Stimulated activated CD8-positive, alpha-beta memory T cell treated with anti-CD3 and anti-CD28 coated beads, Interleukin-7, amount 100 ng/mL, for 4 hours (primary cell): ENCODE measurements at regions not wholly inside any gene's neighbourhood (a gene's known extent, or its start where the extent isn't known, plus 50 kb on each side); places are given as distances from the start of the nearest gene placed in this dataset.
"Not testable (repeated sequence)": the region's sequence is repeated elsewhere in the genome, so short reads cannot be mapped to it uniquely, and the experiment has no call there.

Source experiments
- DNase-seq, 2 donors: peaks; one replicate each; pipeline ENCODE4 v3.0.0-alpha.2; 2020; ENCODE audit warnings: low read depth in 2 of 2

DNA sequence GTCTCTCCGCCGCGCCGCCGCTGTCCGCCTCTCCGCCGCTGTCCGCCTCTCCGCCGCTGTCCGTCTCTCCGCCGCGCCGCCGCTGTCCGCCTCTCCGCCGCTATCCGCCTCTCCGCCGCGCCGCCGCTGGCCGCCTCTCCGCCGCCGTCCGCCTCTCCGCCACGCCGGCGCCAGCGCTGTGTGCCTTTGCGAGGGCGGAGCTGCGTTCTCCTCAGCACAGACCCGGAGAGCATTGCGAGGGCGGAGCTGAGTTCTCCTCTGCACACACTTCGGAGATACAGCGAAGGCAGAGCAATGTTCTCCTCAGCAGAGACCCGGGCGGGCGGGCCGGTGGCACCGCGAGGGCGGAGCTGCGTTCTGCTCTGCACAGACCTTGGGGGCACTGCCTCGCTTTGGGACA lies 327.4 kb upstream of the PLGLB1 start:
- not testable (repeated sequence) for DNase-seq

DNA sequence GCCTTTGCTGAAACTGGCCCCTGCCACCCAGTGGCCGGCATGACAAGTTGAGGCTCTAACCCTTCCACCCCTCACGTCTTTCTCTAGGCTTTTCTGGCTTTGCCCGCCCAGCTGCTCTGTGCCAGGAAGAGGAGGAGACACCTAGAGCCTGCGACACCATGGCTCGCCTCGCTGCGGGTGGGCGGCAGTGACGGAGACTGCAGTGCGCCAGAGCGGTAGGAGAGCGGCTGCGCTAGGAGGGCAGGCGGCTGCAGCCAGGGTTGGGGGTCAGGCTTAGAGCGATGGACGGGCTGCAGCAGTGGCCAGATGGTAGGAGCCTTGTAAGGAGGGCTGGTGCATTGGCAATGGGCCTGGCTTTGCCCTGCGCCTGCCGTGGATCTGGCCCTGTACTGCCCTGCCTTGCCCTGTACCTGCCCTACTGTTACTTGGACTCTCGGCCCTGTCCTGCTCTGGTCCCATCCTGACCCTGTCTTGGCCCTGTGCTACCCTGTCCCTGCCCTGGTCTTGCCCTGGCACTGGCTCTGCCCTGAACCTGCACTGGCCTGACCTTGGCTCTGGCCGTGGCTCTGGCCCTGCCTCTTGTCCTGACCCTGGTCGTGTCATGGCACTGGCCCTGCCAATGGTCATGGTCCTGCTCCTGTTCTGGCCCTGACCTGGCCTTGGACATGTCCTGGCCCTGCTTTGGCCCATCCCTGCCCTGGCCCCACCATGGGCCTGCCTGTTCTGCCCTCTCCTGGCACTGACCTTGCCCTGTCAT lies 330.7 kb upstream of the PLGLB1 start:
- not testable (repeated sequence) for DNase-seq

DNA sequence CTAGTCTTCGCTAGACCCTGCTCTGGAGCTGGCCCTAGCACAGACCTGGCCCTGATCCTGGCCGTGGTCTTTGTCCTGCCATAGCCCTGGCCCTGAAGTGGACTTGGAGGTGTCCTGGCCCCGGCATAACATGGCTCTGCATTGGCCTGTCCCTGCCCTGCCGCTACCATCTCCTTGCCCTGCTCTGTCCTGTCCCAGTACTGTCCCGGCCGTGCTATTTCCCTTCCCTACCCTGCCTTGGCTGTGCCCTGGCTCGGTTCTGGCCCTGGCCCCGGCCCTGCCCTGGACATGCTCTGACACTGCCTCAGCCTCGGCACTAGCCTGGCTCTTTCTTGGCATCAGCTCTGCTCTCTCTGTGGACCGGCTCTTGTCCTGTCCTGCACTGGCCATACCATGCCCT lies 331.8 kb upstream of the PLGLB1 start:
- not testable (repeated sequence) for DNase-seq

DNA sequence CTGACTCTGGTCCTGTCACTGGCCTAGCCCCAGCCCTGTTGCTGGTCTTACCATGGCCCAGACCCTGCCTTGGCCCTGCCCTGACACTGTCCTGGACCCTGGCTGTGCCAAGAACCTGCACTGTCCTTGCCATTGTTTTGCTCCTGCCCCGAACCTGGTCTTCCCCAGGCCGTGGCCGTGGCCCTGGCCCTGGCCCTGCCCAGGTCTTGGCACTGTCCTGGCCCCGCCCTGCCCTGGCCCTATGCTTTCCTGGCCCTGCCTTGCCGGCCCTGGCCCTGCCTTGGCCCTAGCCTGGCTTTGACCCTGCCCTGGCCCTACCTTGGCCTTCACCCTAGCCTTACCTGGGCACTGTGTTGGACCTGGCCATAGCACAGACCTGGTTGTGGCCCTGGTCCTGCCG lies 332.5 kb upstream of the PLGLB1 start:
- not testable (repeated sequence) for DNase-seq

DNA sequence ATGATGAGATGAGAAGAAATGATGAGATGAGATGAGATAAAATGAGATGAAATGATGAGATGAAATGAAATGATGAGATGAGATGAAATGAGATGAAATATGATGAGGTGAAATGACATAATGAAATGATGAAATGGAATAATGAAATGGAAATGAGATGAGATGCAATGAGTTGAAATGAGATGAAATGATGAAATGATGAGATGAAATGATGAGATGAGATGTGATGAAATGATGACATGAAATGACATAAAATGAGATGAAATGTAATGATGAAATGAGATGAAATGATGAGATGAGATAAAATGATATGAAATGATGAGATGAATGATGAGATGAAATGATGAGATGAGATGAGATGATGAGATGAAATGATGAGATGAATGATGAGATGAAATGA lies 338.6 kb upstream of the PLGLB1 start:
- DNase-seq: not testable (repeated sequence)

DNA sequence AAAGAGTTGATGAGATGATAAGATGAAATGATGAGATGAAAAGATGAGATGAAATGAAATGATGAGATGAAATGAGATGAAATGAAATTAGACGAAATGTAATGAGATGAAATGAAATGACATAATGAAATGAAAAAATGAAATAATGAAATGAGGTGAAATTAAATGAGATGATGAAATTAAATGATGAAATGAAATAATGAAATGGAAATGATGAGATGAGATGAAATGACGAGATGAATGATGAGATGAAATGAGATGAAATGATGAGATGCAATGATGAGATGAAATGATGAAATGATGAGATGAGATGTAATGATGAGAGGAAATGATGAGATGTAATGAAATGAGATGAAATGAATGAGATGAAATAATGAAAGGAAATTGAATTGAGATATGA lies 339.3 kb upstream of the PLGLB1 start:
- not testable (repeated sequence) for DNase-seq

DNA sequence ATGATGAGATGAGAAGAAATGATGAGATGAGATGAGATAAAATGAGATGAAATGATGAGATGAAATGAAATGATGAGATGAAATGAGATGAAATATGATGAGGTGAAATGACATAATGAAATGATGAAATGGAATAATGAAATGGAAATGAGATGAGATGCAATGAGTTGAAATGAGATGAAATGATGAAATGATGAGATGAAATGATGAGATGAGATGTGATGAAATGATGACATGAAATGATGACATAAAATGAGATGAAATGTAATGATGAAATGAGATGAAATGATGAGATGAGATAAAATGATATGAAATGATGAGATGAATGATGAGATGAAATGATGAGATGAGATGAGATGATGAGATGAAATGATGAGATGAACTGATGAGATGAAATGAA lies 340.2 kb upstream of the PLGLB1 start:
- not testable (repeated sequence) for DNase-seq

DNA sequence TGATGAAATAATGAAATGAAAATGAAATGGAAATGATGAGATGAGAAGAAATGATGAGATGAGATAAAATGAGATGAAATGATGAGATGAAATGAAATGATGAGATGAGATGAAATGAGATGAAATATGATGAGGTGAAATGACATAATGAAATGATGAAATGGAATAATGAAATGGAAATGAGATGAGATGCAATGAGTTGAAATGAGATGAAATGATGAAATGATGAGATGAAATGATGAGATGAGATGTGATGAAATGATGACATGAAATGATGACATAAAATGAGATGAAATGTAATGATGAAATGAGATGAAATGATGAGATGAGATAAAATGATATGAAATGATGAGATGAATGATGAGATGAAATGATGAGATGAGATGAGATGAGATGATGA lies 342.7 kb upstream of the PLGLB1 start:
- DNase-seq: not testable (repeated sequence)

DNA sequence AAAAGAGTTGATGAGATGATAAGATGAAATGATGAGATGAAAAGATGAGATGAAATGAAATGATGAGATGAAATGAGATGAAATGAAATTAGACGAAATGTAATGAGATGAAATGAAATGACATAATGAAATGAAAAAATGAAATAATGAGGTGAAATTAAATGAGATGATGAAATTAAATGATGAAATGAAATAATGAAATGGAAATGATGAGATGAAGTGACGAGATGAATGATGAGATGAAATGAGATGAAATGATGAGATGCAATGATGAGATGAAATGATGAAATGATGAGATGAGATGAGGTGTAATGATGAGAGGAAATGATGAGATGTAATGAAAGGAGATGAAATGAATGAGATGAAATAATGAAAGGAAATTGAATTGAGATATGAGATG lies 343.4 kb upstream of the PLGLB1 start:
- not testable (repeated sequence) for DNase-seq

DNA sequence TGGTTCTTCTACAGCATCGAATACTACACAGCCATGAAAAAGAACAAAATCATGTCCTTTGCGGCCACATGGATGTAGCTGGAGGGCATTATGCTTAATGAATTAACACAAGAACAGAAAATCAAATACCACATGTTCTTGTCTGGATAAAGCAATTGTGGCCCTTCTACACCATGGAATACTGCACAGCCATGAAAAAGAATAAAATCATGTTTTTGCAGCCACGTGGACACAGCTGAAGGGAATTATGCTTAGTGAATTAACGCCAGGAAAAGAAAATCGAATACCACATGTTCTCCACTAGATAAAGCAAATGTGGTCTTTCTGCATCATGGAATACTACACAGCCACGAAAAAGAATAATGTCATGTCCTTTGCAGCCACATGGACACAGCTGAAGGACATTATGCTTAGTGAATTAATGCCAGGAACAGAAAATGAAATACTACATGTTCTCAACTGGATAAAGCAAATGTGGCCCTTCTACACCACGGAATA lies 361.8 kb upstream of the PLGLB2 start:
- not testable (repeated sequence) for DNase-seq

DNA sequence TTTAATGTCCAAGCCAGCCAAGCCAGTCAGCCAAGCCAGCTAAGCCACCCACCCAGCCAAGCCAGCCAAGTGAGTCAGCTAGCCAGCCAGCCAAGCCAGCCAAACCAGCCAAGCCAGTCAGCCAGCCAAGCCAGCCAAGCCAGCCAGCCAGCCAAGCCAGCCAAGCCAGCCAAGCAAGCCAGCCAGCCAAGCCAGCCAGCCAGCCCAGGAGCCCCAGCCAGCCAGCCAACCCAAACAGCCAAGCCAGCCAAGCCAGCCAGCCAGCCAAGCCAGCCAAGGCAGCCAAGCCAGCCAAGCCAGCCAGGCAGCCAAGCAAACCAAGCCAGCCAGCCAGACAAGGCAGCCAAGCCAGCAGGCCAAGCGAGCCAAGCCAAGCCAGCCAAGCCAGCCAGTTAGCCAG lies 352.1 kb upstream of the PLGLB2 start:
- not testable (repeated sequence) for DNase-seq

DNA sequence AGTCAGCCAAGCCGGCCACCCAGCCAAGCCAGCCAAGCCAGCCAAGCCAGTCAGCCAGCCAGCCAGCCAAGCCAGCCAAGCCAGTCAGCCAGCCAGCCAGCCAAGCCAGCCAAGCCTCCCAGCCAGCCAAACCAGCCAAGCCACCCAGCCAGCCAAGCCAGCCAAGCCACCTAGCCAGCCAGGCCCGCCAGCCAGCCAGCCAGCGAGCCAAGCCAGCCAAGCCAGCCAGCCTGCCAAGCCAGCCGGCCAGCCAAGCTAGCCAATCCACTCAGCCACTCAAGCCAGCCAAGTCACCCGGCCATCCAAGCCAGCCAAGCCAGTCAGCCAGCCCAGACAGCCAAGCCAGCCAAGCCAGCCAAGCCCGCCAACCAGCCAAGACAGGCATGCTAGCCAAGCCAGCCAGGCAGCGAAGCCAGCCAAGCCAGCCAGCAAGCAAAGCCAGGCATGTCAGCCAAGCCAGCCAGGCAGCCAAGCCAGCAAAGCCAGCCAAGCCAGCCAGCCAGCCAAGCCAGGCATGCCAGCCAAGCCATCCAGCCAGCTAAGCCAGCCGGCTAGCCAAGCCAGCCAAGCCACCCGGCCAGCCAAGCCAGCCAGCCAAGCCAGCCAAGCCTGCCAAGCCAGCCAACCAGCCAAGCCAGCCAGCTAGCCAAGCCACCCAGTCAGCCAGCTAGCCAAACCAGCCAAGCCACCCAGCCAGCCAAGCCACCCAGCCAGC lies 351.2 kb upstream of the PLGLB2 start:
- DNase-seq: not testable (repeated sequence)

DNA sequence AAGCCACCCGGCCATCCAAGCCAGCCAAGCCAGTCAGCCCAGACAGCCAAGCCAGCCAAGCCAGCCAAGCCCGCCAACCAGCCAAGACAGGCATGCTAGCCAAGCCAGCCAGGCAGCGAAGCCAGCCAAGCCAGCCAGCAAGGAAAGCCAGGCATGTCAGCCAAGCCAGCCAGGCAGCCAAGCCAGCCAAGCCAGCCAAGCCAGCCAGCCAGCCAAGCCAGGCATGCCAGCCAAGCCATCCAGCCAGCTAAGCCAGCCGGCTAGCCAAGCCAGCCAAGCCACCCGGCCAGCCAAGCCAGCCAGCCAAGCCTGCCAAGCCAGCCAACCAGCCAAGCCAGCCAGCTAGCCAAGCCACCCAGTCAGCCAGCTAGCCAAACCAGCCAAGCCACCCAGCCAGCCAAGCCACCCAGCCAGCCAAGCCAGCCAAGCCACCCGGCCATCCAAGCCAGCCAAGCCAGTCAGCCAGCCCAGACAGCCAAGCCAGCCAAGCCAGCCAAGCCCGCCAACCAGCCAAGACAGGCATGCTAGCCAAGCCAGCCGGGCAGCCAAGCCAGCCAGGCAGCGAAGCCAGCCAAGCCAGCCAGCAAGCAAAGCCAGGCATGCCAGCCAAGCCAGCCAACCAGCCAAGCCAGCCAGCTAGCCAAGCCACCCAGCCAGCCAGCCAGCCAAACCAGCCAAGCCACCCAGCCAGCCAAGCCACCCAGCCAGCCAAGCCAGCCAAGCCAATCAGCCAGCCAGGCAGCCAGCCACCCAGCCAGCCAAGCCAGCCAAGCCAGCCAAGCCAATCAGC lies 350.4 kb upstream of the PLGLB2 start:
- DNase-seq: not testable (repeated sequence)

DNA sequence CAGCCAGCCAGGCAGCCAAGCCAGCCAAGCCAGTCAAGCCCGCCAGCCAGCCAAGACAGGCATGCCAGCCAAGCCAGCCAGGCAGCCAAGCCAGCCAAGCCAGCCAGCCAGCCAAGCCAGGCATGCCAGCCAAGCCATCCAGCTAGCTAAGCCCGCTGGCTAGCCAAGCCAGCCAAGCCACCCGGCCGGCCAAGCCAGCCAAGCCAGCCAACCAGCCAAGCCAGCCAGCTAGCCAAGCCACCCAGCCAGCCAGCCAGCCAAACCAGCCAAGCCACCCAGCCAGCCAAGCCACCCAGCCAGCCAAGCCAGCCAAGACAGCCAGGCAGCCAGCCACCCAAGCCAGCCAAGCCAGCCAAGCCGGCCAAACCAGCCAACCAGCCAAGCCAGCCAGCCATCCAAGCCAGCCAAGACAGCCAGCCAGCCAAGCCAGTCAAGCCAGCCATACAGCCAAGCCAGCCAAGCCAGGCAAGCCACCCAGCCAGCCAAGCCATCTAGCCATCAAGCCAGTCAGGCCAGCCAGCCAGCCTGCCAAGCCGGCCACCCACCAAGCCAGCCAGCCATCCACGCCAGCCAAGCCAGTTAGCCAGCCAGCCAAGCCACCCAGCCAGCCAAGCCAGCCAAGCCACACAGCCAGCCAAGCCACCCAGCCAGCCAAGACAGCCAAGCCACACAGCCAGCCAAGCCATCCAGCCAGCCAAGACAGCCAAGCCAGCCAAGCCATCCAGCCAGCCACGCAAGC lies 349.2 kb upstream of the PLGLB2 start:
- DNase-seq: not testable (repeated sequence)

DNA sequence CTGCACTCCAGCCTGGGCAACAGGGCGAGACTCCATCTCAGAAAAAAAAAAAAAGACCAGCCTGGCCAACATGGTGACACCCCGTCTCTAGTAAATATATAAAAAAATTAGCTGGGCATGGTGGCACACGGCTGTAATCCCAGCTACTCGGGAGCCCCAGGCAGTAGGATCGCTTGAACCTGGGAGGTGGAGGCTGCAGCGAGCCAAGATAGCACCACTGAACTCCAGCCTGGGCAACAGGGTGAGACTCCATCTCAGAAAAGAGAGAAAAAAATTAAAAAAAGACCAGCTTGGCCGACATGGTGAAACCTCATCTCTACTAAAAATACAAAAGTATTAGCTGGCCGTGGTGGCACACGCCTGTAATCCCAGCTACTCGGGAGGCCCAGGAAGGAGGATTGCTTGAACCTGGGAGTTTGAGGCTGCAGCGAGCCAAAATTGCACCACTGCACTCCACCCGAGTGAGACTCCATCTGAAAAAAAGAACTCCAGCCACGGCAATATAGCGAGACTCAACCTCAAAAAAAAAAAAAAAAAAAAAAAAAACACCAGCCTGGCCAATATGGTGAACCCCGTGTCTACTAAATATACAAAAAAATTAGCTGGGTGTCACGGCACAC lies 346.1 kb upstream of the PLGLB2 start:
- no peak for DNase-seq

DNA sequence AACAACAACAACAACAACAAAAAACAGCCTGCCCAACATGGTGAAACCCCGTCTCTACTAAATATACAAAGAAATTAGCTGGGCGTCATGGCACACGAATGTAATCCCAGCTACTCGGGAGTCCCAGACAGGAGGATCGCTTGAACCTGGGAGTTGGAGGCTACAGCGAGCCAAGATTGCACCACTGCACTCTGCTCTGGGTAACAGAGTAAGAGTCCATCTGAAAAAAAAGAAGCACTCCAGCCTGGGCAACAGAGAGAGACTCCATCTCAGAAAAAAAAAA lies 344.1 kb upstream of the PLGLB2 start:
- no peak for DNase-seq

DNA sequence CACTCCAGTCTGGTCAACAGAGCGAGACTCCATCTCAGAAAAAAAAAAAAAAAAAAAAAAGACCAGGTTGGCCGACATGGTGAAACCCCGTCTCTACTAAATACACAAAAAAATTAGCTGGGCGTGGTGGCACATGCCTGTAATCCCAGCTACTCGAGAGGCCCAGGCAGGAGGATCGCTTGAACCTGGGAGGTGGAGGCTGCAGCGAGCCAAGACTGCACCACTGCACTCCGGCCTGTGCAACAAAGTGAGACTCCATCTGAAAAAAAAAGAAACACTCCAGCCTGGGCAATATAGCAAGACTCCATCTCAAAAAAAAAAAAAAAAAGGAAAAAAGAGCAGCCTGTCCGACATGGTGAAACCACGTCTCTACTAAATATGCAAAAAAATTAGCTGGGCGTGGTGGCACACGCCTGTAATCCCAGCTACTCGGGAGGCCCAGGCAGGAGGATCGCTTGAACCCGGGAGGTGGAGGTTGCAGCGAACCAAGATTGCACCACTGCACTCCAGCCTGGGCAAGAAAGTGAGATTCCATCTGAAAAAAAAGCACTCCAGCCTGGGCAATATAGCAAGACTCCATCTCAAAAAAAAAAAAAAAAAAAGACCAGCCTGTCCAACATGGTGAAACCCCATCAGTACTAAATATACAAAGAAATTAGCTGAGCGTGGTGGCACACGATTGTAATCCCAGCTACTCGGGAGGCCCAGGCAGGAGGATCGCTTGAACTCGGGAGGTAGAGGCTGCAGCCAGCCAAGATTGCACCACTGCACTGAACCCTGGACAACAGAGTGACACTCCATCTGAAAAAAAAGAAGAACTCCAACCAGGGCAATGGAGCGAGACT lies 343.3 kb upstream of the PLGLB2 start:
- DNase-seq: not testable (repeated sequence)

DNA sequence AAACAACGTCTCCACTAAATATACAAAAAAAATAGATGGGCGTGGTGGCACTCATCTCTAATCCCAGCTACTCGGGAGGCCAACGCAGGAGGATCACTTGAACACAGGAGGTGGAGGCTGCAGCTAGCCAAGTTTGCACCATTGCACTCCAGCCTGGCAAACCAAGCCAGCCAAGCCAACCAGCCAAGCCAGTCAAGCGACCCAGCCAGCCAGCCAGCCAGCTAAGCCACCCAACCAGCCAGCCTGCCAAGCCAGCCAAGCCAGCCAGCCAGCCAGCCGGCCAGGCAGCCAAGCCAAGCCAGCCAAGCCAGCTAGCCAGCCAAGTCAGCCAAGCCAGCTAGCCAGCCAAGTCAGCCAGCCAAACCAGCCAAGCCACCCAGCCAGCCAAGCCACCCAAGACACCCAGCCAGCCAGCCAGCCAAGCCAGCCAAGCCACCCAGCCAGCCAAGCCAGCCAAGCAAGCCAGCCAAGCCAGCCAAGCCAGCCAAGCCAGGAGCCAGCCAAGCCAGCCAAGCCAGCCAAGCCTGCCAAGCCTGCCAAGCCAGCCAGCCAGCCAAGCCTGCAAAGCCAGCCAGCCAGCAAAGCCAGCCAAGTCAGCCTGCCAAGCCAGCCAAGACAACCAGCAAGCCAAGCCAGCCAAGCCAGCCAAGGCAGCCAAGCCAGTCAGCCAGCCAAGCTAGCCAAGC lies 342.2 kb upstream of the PLGLB2 start:
- not testable (repeated sequence) for DNase-seq

DNA sequence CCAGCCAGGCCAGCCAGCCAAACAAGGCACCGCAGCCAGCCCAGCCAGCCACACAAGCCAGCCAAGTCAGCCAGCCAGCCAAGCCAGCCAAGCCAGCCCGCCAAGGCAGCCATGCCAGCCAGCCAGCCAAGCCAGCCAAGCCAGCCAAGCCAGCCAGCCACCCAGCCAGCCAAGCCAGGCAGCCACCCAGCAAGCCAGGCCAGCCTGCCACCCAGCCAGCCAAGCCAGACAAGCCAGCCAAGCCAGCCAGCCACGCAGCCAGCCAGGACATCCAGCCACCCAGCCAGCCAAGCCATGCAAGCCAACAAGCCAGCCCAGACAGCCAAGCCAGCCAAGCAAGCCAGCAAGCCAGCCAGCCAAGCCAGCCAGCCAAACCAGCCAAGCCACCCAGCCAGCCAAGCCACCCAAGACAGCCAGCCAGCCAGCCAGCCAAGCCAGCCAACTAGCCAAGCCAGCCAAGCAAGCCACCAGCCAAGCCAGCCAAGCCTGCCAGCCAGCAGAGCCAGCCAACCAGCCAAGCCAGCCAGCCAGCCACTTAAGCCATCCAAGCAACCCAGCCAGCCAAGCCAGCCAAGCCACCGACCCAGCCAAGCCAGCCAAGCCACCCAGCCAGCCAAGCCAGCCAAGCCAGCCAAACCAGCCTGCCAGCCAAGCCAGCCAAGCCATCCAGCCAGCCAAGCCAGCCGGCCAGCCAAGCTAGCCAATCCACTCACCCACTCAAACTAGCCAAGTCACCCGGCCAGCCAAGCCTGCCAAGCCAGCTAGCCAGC lies 341.3 kb upstream of the PLGLB2 start:
- not testable (repeated sequence) for DNase-seq
